ENCODE measurements at regions not wholly inside any gene's neighbourhood (a gene's known extent, or its start where the extent isn't known, plus 50 kb on each side); places are given as distances from the start of the nearest gene placed in this dataset.

DNA sequence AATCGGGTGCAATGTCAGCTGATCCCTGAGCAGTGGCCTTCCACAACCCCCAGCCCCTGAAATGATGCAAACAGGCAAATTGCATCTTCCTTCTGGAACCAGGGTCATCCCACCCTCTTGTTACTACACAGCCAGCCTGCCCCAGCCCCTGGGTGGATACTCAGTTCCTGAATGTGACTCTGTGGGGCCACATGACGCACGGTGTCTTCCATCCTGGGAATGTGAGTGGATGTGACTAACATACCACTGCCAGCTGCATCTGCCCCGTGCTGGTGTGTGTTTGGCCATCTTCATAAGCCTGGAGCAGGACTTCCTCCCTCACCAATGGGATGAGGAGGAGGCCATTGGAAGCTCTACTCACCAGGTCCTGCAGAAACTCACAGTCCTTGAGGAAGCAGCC, 257.9 kb upstream of the ADAMTS16 start:
- Histone ChIP-seq H3K4me1 (no peaks in the 10 kb centered on the region), H3K36me3 (ENCODE audit: control insufficient read depth, insufficient read depth, low read length) (no peaks in the 10 kb centered on the region; the same call in 1 of the 2 replicates), H3K27me3 (replicated peaks; ENCODE audit: control insufficient read depth, insufficient read depth, low read length) (no peaks in the 10 kb centered on the region), H3K9me3 (no peaks in the 10 kb centered on the region), H3K4me3 (ENCODE audit: low read depth, low read length) (no peak overlapping the region)
- intact Hi-C loops (cut with micrococcal nuclease; ENCODE audit: unreplicated experiment), result no loop called here
- H3K27ac Mint-ChIP-seq (ENCODE audit: unreplicated experiment), result no peak overlapping the region
- TF ChIP-seq, protein P1, sequence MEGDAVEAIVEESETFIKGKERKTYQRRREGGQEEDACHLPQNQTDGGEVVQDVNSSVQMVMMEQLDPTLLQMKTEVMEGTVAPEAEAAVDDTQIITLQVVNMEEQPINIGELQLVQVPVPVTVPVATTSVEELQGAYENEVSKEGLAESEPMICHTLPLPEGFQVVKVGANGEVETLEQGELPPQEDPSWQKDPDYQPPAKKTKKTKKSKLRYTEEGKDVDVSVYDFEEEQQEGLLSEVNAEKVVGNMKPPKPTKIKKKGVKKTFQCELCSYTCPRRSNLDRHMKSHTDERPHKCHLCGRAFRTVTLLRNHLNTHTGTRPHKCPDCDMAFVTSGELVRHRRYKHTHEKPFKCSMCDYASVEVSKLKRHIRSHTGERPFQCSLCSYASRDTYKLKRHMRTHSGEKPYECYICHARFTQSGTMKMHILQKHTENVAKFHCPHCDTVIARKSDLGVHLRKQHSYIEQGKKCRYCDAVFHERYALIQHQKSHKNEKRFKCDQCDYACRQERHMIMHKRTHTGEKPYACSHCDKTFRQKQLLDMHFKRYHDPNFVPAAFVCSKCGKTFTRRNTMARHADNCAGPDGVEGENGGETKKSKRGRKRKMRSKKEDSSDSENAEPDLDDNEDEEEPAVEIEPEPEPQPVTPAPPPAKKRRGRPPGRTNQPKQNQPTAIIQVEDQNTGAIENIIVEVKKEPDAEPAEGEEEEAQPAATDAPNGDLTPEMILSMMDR (IDR thresholded peaks at IDR 0.05; ENCODE audit: insufficient read depth in 1 of 2, low read depth in 1 of 2, low read length in 1 of 2, severe bottlenecking in 1 of 2, unreplicated experiment in 1 of 2), result no peak
- no peaks in the 10 kb centered on the region for H3K36me3 Mint-ChIP-seq (ENCODE audit: insufficient read depth, unreplicated experiment)
- CTCF ChIA-PET, result no interaction called here
- no peaks in the 10 kb centered on the region for H3K9me3 Mint-ChIP-seq (ENCODE audit: unreplicated experiment)
- H3K4me1 Mint-ChIP-seq (ENCODE audit: low read depth, unreplicated experiment), result no peaks in the 10 kb centered on the region
- H3K4me3 Mint-ChIP-seq (ENCODE audit: unreplicated experiment), result no peak overlapping the region
- POLR2A ChIA-PET, result no interaction called here
- BruUV-seq (replicated peaks), result no TSS peak
- no peaks in the 10 kb centered on the region for H3K27me3 Mint-ChIP-seq (ENCODE audit: insufficient read depth, unreplicated experiment)
- no peak for DNase-seq

DNA sequence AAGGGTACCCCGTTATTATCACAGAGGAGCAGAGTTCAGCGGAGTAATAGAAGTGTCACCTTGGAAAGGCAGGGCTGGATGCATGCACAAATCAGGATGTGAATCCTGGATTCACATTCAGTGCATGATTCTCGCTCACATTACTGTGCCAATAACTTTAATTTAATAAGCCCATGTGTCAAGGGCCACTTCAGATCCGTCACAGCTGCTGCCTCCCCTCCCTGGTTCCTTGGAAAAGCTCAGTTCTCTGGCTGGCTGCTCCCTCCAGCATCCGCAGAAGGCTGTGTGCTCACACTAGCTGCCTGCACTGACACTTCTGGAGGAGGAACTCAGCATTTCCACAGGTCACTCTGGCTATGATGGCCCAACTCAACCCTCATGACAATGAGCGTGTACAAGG, 256.8 kb upstream of the ADAMTS16 start:
- Mint-ChIP-seq H3K9me3 (ENCODE audit: unreplicated experiment) (no peaks in the 10 kb centered on the region), H3K4me1 (ENCODE audit: low read depth, unreplicated experiment) (no peaks in the 10 kb centered on the region), H3K27me3 (ENCODE audit: insufficient read depth, unreplicated experiment) (no peaks in the 10 kb centered on the region), H3K36me3 (ENCODE audit: insufficient read depth, unreplicated experiment) (no peaks in the 10 kb centered on the region), H3K4me3 (ENCODE audit: unreplicated experiment) (no peak overlapping the region), H3K27ac (ENCODE audit: unreplicated experiment) (no peak overlapping the region)
- no TSS peak for BruUV-seq (replicated peaks)
- no peaks in the 10 kb centered on the region for H3K9me3 ChIP-seq
- TF ChIP-seq, protein P1 (IDR thresholded peaks at IDR 0.05; ENCODE audit: insufficient read depth in 1 of 2, low read depth in 1 of 2, low read length in 1 of 2, severe bottlenecking in 1 of 2, unreplicated experiment in 1 of 2), result no peak
- POLR2A ChIA-PET, result no interaction called here
- no peak overlapping the region for H3K4me3 ChIP-seq (ENCODE audit: low read depth, low read length)
- CTCF ChIA-PET, result no interaction called here
- intact Hi-C loops (cut with micrococcal nuclease; ENCODE audit: unreplicated experiment), result no loop called here
- H3K27me3 ChIP-seq (replicated peaks; ENCODE audit: control insufficient read depth, insufficient read depth, low read length), result no peaks in the 10 kb centered on the region
- DNase-seq, result no peak
- no peaks in the 10 kb centered on the region for H3K4me1 ChIP-seq
- H3K36me3 ChIP-seq (ENCODE audit: control insufficient read depth, insufficient read depth, low read length), result no peaks in the 10 kb centered on the region; the same call in 1 of the 2 replicates

DNA sequence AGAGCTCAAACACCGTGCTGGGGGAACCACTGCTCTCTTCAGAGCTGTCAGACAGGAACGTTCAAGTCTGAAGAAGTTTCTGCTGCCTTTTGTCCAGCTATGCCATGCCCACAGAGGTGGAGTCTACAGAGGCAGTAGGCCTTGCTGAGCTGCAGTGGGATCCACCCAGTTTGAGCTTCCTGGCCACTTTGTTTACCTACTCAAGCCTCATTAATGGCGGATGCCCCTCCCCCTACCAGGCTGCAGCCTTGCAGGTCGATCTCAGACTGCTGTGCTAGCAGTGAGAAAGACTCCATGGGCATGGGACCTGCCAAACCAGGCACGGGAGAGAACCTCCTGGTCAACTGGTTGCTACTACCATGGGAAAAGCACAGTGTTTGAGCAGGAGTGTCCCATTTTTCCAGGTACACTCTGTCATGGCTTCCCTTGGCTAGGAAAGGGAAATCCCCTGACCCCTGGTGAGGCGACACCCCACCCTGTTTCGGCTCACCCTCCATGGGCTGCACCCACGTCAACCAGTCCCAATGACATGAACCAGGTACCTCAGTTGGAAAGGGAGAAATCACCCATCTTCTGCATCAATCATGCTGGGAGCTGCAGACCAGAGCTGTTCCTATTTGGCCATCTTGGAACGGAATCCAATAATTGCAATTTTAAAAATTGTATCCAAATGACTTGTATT, 246.9 kb upstream of the ADAMTS16 start:
- TF ChIP-seq, protein P1 (IDR thresholded peaks at IDR 0.05; ENCODE audit: insufficient read depth in 1 of 2, low read depth in 1 of 2, low read length in 1 of 2, severe bottlenecking in 1 of 2, unreplicated experiment in 1 of 2), result no peak
- Histone ChIP-seq H3K4me1 (no peaks in the 10 kb centered on the region), H3K9me3 (no peaks in the 10 kb centered on the region), H3K4me3 (ENCODE audit: low read depth, low read length) (no peak overlapping the region), H3K27me3 (replicated peaks; ENCODE audit: control insufficient read depth, insufficient read depth, low read length) (no peaks in the 10 kb centered on the region), H3K36me3 (ENCODE audit: control insufficient read depth, insufficient read depth, low read length) (no peaks in the 10 kb centered on the region)
- DNase-seq, result no peak
- Mint-ChIP-seq H3K9me3 (ENCODE audit: unreplicated experiment) (peaks cover 8% of the 10 kb centered on the region), H3K27me3 (ENCODE audit: insufficient read depth, unreplicated experiment) (peaks cover 12% of the 10 kb centered on the region), H3K4me3 (ENCODE audit: unreplicated experiment) (no peak overlapping the region), H3K27ac (ENCODE audit: unreplicated experiment) (no peak overlapping the region), H3K4me1 (ENCODE audit: low read depth, unreplicated experiment) (no peaks in the 10 kb centered on the region), H3K36me3 (ENCODE audit: insufficient read depth, unreplicated experiment) (peaks cover 5% of the 10 kb centered on the region)
- POLR2A ChIA-PET, result no interaction called here
- intact Hi-C loops (cut with micrococcal nuclease; ENCODE audit: unreplicated experiment), result no loop called here
- CTCF ChIA-PET, result no interaction called here
- no TSS peak for BruUV-seq (replicated peaks)

All from Caco-2 (cell line).